HG02642 (cell line): ENCODE measurements at regions not wholly inside any gene's neighbourhood (a gene's known extent, or its start where the extent isn't known, plus 50 kb on each side); places are given as distances from the start of the nearest gene placed in this dataset.
"Not testable (repeated sequence)": the region's sequence is repeated elsewhere in the genome, so short reads cannot be mapped to it uniquely, and the experiment has no call there.

Source experiments
- ATAC-seq: cut with Tn5 transposase; IDR thresholded peaks from one replicate; pipeline ENCODE4 v1.9.1; 2021; ENCODE audit warnings: mild to moderate bottlenecking; ENCODE audit not compliant: unreplicated experiment, poor library complexity

DNA sequence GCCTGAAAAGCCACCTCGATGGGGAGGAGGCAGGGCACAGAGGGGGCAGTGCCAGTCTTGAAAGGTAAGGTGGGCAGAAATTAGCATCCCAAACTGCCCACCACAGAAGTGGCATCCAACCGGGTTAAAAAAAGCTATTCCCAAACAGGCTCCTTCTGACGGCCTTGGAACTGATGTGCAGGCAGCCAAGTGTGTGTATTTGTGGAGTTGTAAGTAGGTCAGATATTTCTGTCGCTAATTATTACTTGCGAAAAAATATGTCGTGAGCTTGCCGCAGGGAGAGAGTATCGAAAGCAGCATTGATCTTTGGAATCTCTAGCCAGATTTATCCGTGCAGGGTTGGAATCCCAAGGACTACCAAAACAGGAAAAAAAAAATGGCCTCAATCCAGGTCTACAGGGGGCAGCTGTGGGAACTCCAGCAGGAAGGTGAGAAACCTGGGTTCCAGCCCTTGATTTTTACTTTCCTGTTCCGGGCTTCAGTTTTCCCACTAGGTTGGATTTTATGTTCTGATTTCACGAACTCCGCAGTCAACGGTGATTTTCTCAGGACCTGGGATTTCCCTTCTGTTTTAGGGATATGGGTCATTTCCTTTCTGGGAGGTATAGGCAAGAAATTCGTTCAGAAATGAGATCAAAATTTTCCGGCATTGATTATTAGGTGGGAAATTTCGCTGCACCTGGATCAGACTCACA, 200.8 kb downstream of the RGS3 start:
- ATAC-seq: no peak

DNA sequence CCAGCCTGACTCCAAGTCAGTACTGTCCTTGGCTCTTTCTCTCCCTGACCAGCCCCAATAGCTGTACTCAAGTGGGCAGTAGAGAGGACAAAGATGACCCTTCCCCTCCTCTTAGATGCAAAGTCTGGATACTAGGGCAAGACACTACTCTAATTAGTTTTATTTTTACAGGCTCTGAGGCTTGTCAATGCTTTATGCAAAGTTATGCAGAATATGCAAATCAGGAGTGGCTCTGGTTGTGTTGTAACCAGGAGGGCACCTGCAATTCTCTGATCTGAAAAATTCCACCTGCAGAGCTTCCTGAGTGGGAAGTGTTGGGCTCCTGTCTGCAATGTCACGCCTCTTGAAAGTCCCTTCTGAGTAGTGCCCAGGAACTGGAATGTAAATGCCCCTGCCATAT, 201.5 kb downstream of the RGS3 start:
- ATAC-seq: no peak

GRCh38 chr9:113665756-113666155, 202.2 kb downstream of the RGS3 start:
- no peak for ATAC-seq

- no peak for ATAC-seq
Observed at GRCh38 chr9:113668061-113668460, 204.5 kb downstream of the RGS3 start.

- no peak for ATAC-seq
Observed at GRCh38 chr9:113669522-113670115, 206.1 kb downstream of the RGS3 start.

DNA sequence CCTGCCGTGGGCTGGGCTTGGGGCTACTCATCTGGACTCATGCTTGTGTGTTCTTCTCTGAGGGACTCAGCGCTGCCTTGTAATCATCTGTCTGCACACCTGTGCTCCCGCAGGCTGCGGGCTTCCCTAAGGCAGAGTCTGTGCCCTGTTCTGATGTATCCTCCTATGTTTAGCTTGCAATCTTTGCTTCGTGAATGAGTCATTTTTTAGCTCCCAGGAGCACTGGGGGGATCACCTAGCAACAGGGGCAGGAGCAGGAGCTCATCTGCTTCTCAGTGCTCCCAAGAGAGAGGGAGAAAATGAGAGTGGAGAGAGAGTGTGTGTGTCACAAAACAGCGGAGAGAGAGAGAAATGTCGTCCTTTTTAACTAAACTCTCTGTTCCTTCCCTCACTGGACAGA, 202.4 kb upstream of the ZNF618 start:
- no peak for ATAC-seq

GRCh38 chr9:113674436-113674835, 201.7 kb upstream of the ZNF618 start:
- no peak for ATAC-seq

- no peak for ATAC-seq
Observed at GRCh38 chr9:113675475-113675941, 200.6 kb upstream of the ZNF618 start.

DNA sequence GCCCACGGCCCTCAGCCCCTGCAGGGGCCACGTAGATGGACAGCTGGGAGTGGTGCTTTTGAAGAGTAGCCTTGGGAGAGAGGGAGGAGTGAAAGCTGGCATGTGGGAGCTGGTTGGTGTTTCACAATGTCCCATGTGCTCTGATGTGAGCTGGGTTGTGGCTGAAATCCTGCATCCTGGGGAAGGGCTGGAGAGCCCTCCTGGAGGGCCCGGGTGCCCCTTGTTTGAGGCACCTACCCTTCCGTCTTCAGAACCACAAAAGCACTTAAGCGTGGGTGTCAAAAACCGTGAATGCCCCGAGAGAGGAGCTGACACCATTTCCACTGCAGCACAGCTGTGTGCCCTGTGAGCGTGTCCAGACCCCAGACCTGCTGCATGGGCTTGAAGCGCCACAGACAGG, 199.1 kb upstream of the ZNF618 start:
- no peak for ATAC-seq

GRCh38 chr9:113677569-113677968, 198.5 kb upstream of the ZNF618 start:
- ATAC-seq: no peak

DNA sequence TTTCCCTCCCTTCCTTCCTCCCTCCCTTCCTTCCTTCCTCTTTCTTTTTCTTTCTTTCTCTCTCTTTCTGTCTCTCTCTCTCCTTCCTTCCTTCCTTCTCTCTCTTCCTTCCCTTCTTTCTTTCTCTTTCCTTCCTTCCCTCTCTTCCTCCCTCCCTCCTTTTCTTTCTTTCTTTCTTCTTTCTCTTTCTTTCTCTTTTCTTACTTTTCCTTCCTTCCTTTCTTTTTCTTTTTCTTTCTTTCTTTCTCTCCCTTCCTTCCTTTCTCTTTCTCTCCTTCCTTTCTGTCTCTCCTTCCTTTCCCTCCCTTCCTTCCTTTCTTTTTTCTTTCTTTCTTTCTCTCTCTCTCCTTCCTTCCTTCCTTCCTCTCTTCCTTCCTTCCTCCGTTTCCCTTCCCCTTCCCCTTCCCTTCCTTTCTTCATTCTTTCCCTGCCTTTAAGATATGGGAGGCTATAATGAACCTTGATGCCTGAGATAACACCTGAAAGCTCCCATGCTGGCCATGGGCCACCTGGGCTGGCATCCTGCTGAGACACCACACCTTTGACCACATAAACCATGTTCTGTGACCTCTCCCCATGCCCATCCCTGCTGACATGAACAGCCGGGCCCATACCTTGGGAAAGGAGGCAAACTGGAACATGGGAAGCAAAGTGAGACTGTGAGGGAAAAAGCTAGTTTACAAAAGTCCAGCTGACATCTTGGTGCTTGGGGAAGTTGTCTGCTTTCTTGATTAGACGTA, 197.8 kb upstream of the ZNF618 start:
- ATAC-seq: no peak

- ATAC-seq: no peak
Observed at GRCh38 chr9:113678859-113679256, 197.3 kb upstream of the ZNF618 start.

DNA sequence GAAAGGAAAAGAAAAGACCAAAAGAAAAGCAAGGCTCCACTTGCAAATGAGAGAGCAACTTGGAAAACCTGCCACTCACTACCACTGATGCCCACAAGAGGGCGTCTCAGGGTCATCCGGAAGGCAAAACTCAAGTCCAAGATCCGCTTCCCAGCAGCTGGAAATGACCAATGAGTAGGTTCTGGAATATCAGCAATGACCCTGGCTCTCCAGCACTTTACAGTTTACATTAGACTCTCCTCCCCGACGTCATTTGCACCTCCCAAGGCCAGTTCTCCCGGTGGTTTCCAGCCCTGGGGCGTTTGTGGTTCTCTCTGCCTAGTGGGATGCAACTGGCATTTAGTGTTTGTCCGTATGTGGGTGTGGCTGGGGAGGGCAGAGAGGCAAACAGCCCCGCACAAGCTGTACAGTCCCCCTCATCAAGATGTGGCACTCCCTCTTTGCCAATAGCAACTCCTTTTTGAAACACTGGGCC, 193.8 kb upstream of the ZNF618 start:
- ATAC-seq: no peak

- ATAC-seq: not testable (repeated sequence)
Observed at GRCh38 chr9:113685636-113686035, 190.5 kb upstream of the ZNF618 start.

DNA sequence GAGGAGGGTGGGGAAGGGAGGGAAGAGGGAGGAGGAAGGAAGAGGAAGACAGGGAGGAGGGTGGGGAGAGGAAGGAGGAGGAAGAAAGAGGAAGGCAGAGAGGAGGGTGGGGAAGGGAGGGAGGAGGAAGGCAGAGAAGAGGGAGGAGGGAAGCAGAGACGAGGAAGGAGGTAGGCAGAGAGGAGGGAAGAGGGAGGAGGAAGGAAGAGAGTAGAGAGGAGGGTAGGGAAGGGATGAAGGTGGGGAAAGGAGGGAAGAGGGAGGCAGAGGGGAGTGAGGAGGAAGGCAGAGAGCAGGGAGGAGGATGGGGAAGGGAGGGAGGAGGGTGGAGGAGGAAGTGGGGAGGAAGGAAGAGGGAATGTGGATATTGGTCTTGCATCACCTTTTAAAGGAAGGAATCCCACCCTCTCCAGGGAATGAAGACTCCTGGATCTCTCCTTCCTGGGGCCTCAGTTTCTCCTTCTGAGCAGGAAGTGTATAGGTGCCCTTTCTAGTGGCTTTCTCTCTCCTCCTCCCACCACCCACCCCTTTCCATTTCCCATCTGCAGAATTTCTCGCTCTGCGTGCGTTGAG, 188.9 kb upstream of the ZNF618 start:
- no peak for ATAC-seq

- ATAC-seq: no peak
Observed at GRCh38 chr9:113687680-113688371, 188.3 kb upstream of the ZNF618 start.

GRCh38 chr9:113690055-113690740, 185.9 kb upstream of the ZNF618 start:
- no peak for ATAC-seq

DNA sequence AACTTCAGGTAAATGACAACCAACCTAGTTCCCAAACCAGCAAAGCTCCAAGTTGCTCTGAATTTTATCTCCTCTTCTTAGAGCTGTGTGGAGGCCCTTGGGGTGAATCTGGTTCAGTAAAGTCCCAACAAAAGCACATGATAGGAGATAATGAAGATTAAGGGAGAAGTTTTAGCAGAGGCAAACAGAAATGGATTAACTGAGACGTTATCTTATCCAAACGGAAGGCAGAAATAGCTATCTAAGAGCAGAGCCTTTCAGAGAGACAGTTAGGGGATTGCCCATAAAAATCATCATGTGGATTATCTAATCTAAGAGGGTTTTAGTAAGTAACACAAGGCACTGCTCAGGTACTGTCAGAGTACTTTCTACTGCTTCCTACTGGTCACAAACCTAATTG, 183.9 kb upstream of the ZNF618 start:
- no peak for ATAC-seq

DNA sequence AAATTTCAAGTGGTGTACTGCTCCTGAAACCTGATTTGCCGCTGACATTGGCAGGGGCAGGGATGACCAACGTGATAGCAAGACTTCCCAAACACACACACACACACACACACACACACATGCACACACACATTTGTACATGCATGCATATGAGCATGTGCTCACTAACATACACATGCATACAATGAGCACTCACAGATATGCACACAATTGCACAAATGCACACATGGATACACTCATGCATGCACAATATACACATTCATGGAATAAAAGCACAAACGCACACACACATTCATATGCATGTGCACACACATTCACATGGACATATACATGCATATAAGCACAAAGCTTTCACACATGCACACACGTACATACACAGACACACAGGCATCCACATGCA, 181.2 kb upstream of the ZNF618 start:
- ATAC-seq: no peak

DNA sequence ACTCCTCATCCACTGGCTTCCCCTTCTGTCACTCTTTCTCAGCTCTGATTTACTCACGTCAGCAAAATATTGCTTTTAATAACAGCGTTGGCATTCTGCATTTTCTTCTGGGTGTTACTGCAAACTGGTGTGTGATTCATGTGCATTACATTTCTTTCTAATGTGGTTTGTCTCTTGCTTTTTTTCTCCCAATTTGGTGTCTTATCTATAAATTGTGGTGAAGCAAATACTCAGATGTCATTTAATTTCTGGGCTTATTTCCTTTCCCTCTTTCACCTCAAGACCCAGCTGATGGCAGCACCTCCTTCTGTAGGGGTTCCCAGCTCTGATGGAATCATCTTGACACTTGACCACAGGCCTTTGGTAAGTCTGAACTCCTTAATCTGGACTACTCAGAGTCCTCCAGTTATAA, 180.7 kb upstream of the ZNF618 start:
- no peak for ATAC-seq
